ENCODE measurements at regions not wholly inside any gene's neighbourhood (a gene's known extent, or its start where the extent isn't known, plus 50 kb on each side); places are given as distances from the start of the nearest gene placed in this dataset.
"Not testable (repeated sequence)": the region's sequence is repeated elsewhere in the genome, so short reads cannot be mapped to it uniquely, and the experiment has no call there.

DNA sequence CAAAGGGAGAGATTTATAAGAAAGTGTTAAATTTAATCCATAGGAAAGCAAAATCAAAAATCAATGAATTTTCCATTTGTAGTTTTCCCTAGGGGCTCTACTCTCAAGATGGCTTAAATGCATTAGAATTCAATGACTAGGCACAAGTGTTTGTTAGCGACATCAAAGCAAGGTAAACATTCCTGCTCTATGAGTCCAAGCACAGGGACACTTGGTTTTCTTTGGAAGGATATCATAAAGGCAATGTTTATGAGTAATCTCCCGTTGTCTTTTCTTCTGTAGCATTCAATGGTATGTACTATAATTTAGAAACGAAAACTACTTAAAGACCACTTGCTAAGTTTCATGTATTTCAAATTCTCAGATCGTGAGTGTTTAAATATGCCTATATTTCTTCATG lies 54.8 kb upstream of the ZNF717 start:
- not testable (repeated sequence) for H3K4me3 ChIP-seq (ENCODE audit: low read depth, low read length)
- DNase-seq (ENCODE audit: low read depth): peak; percentile 22

DNA sequence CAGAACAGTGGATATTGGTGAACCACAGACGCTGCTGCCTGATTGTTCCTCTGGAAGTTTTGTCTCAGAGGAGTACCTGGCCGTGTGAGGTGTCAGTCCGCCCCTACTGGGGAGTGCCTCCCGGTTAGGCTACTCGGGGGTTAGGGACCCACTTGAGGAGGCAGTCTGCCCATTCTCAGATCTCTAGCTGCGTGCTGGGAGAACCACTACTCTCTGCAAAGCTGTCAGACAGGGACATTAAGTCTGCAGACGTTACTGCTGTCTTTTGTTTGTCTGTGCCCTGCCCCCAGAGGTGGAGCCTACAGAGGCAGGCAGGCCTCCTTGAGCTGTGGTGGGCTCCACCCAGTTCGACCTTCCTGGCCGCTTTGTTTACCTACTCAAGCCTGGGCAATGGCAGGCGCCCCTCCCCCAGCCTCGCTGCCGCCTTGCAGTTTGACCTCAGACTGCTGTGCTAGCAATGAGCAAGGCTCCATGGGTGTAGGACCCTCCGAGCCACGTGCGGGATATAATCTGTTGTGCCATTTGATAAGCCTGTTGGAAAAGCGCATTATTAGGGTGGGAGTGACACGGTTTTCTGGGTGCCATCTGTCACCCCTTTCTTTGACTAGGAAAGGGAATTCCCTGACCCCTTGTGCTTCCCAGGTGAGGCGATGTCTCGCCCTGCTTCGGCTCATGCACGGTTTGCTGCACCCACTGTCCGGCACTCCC lies 65.1 kb upstream of the ZNF717 start:
- not testable (repeated sequence) for DNase-seq (ENCODE audit: low read depth); H3K4me3 ChIP-seq (ENCODE audit: low read depth, low read length)

DNA sequence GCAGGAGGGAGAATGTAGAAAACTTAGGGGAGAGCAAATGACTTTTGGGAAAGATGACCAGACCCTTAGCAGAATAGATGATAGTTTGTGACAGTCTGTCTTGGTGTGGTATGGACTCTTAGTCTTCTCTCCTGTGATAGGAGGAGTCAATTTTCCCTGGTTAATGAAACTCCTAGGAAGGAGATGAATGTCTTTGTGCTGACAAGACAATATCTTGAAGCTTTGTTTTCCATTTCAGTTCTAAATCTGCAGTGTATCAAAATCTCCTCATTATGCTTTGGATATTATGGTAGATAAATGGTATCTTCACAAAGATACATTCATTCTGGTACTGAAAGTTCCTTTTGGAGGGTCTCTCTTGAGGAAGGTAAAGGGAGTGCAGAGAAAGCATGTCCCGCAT lies 77.8 kb upstream of the ZNF717 start:
- TF ChIP-seq, protein P1, sequence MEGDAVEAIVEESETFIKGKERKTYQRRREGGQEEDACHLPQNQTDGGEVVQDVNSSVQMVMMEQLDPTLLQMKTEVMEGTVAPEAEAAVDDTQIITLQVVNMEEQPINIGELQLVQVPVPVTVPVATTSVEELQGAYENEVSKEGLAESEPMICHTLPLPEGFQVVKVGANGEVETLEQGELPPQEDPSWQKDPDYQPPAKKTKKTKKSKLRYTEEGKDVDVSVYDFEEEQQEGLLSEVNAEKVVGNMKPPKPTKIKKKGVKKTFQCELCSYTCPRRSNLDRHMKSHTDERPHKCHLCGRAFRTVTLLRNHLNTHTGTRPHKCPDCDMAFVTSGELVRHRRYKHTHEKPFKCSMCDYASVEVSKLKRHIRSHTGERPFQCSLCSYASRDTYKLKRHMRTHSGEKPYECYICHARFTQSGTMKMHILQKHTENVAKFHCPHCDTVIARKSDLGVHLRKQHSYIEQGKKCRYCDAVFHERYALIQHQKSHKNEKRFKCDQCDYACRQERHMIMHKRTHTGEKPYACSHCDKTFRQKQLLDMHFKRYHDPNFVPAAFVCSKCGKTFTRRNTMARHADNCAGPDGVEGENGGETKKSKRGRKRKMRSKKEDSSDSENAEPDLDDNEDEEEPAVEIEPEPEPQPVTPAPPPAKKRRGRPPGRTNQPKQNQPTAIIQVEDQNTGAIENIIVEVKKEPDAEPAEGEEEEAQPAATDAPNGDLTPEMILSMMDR (conservative IDR thresholded peaks at IDR 0.05; ENCODE audit: low read depth, low read length): no peak
- no peak for DNase-seq (ENCODE audit: low read depth)
- no peak overlapping the region for H3K4me3 ChIP-seq (ENCODE audit: low read depth, low read length)

DNA sequence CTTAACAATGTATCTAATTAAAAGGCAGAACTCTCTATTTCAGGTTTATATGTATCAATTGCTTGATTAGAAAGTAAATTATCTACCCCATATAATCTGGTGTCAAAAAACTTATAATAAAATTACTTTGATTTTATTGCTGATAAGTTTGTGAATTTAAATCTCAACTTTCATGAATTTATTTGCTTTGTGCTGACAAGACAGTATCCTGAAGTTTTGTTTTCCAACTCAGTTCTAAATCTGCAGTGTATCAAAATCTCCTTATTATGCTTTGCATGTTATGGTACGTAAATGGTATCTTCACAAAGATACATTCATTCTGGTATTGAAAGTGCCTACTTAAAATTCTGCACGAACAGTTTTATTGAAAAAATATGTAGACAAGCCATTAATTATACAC lies 78.5 kb upstream of the ZNF717 start:
- no peak overlapping the region for H3K4me3 ChIP-seq (ENCODE audit: low read depth, low read length)
- TF ChIP-seq, protein P1 (conservative IDR thresholded peaks at IDR 0.05; ENCODE audit: low read depth, low read length): no peak
- DNase-seq (ENCODE audit: low read depth): no peak

DNA sequence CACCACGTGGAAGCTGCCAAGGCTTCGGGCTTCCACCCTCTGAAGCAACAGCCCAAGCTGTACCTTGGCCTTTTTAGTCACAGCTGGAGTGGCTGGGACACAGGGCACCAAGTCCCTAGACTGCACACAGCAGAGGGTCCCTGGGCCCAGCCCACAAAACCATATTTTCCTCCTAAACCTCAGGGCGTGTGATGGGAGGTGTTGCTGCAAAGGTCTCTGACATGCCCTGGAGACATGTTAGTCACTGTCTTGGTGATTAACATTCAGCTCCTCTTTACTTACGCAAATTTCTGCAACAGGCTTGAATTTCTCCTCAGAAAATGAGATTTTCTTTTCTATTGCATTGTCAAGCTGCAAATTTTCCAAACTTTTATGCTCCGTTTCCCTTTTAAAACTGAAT lies 98.4 kb upstream of the ZNF717 start:
- not testable (repeated sequence) for DNase-seq (ENCODE audit: low read depth)

DNA sequence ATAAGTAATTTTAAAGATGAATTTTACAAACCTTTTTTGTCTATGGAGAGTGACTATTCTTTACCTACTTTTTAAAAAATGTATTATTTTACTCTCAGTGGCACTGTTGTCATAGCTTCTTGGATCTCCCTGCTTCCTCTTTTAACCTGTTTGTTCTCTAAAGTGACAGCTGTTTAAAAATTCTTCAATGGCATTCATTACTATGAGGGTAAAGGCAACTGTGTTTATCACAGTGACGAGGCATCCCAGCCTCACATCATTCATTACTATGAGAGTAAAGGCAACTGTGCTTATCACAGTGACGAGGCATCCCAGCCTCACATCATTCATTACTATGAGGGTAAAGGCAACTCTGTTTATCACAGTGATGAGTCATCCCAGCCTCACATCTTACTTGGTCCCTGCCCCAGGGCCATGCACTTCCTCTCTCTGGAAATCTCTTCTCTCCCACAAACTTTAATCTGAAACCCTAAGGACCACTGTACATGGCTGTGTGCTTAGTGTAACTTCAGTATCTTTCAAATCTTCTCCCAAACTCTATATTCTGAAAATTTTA lies 101.7 kb upstream of the ZNF717 start:
- TF ChIP-seq, protein P1 (conservative IDR thresholded peaks at IDR 0.05; ENCODE audit: low read depth, low read length): no peak
- no peak for DNase-seq (ENCODE audit: low read depth)
- no peak overlapping the region for H3K4me3 ChIP-seq (ENCODE audit: low read depth, low read length)

More for the DNA sequence above, 98.4 kb upstream of the ZNF717 start:
- H3K4me3 ChIP-seq (ENCODE audit: low read depth, low read length): not testable (repeated sequence)

DNA sequence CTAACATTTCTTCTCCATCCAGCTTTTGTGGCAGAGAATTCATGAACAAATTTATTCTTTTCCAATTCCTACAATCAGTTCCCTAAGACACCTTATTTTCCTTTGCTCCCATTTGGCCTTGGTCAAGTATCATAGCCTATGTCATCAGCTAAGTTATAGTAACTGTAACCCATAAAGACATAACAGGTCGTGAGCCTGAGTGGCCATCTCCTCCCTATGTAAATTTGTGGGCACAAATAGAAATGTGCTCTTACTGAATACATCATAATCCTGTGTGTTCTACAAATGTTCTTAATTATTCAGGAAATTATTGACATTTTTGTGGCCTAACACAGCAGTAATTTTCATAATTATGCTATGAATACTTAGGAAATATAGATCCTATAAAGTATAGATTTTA lies 108.9 kb upstream of the ZNF717 start:
- TF ChIP-seq, protein P1 (conservative IDR thresholded peaks at IDR 0.05; ENCODE audit: low read depth, low read length): no peak
- H3K4me3 ChIP-seq (ENCODE audit: low read depth, low read length): no peak overlapping the region
- no peak for DNase-seq (ENCODE audit: low read depth)

DNA sequence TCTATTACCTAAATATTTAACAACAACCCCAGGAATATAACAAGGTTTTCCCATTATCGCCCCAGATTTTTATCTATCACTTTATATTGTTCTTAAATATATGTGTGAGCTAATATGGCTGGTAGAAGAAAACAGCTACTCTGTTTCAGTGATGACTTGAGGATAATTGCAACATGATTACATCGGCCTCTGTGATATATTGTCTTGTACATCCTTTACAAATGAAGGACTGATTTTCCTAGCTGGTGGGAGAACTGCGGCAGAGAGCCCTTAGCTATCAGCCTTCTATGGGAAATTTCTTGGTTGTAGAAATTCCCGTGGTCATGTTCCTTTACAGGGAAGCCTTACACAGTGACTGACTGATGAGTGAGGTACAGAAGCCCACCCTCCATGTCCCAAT lies 110.9 kb upstream of the ZNF717 start:
- TF ChIP-seq, protein P1 (conservative IDR thresholded peaks at IDR 0.05; ENCODE audit: low read depth, low read length): no peak
- DNase-seq (ENCODE audit: low read depth): no peak
- H3K4me3 ChIP-seq (ENCODE audit: low read depth, low read length): no peak overlapping the region

DNA sequence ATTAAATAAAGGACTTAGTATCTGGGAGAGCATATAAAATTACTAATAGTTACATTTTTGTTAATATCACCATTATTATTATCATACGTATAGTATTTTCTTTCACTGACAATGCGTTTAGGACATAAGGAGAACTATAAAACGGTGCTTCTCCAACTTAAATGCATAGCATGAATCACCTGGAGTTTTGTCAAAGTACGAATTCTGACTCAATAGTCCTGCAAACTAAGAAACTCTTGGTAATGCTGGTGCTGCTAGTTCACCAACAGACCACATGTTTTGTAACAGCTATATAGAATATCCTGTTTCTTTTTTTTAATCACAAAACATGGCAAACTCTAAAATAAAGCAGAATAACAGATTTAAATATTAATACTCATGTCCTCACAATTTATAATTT lies 116.1 kb upstream of the ZNF717 start:
- not testable (repeated sequence) for DNase-seq (ENCODE audit: low read depth); H3K4me3 ChIP-seq (ENCODE audit: low read depth, low read length)
